HEK293T (cell line): ENCODE measurements at regions not wholly inside any gene's neighbourhood (a gene's known extent, or its start where the extent isn't known, plus 50 kb on each side); places are given as distances from the start of the nearest gene placed in this dataset.

Experiments used
- ARNT ChIP-seq: fragments of 450-650 bp; IDR thresholded peaks from 2 replicates; pipeline ENCODE4 v1.6.1; 2017; ENCODE audit warnings: mild to moderate bottlenecking
- BHLHE40 ChIP-seq: fragments of 450-650 bp; IDR thresholded peaks from 2 replicates; pipeline ENCODE4 v1.6.1; 2016; ENCODE audit warnings: mild to moderate bottlenecking, moderate library complexity, borderline replicate concordance
- ELF4 ChIP-seq: fragments of 450-650 bp; IDR thresholded peaks from 2 replicates; pipeline ENCODE4 v1.6.1; 2017; ENCODE audit warnings: antibody characterized with exemption
- FOXA1 ChIP-seq: fragments of 450-650 bp; IDR thresholded peaks from 2 replicates; pipeline ENCODE4 v1.6.1; 2016; ENCODE audit warnings: mild to moderate bottlenecking
- FOXK2 ChIP-seq: fragments of 450-650 bp; IDR thresholded peaks from 2 replicates; pipeline ENCODE4 v1.6.1; 2016; ENCODE audit warnings: mild to moderate bottlenecking
- LEF1 ChIP-seq: fragments of 450-650 bp; IDR thresholded peaks from 2 replicates; pipeline ENCODE4 v1.6.1; 2017; ENCODE audit warnings: mild to moderate bottlenecking, borderline replicate concordance
- NFRKB ChIP-seq: fragments of 450-650 bp; IDR thresholded peaks from 2 replicates; pipeline ENCODE4 v1.6.1; 2016; ENCODE audit warnings: mild to moderate bottlenecking, moderate library complexity
- SUZ12 ChIP-seq: fragments of 450-650 bp; IDR thresholded peaks from 2 replicates; pipeline ENCODE4 v1.6.1; 2016; ENCODE audit warnings: mild to moderate bottlenecking

- no peak for TF ChIP-seq NFRKB
- TF ChIP-seq FOXK2 = no peak
- TF ChIP-seq BHLHE40 = no peak
- no peak for TF ChIP-seq ELF4
- TF ChIP-seq LEF1 = no peak
- TF ChIP-seq ARNT = no peak
- TF ChIP-seq FOXA1 = no peak
- TF ChIP-seq SUZ12 = no peak
These were observed 356.4 kb upstream of the GRAMD2B start for GRCh38 chr5:126066836-126067235.
